PC-9 (cell line): ENCODE measurements at regions not wholly inside any gene's neighbourhood (a gene's known extent, or its start where the extent isn't known, plus 50 kb on each side); places are given as distances from the start of the nearest gene placed in this dataset.
"Not testable (repeated sequence)": the region's sequence is repeated elsewhere in the genome, so short reads cannot be mapped to it uniquely, and the experiment has no call there.

ENCODE experiments used
- BruUV-seq: library from RNA; stranded (reverse); fragments of 400-500 nt; replicated peaks from 2 replicates; lab custom pipeline; 2021; lab: Mats Ljungman, UMichigan
- CTCF ChIA-PET: fragments of 300-600 bp; sonication (Branson Sonifier 250); formaldehyde crosslinking; loops from one replicate; lab custom pipeline; 2022; ENCODE audit warnings: antibody characterized with exemption; lab: Charles Lee
- POLR2A ChIA-PET: fragments of 300-600 bp; sonication (Branson Sonifier 250); formaldehyde crosslinking; loops from one replicate; lab custom pipeline; 2022; ENCODE audit warnings: antibody characterized with exemption; ENCODE audit not compliant: unreplicated experiment; lab: Charles Lee
- DNase-seq, 2 experiments: peaks; one replicate each; pipeline versions ENCODE4 v3.0.0 to v3.0.0-alpha.2; 2015 to 2022; ENCODE audit warnings: mixed read lengths in 1 of 2
- H2AFZ ChIP-seq: fragments of 200-600 bp; sonication (generic); 2 replicates; pipeline ENCODE4 v1.8.1; 2017; ENCODE audit warnings: antibody characterized with exemption
- H3F3A ChIP-seq: fragments of 200-600 bp; sonication (generic); 2 replicates; pipeline ENCODE4 v1.8.1; 2017; ENCODE audit warnings: antibody characterized with exemption, mild to moderate bottlenecking, low read depth; ENCODE audit not compliant: insufficient read depth
- H3K27ac ChIP-seq: fragments of 200-600 bp; sonication (generic); 2 replicates; pipeline ENCODE4 v1.6.1; 2016; ENCODE audit warnings: mixed run types
- H3K27me3 ChIP-seq: fragments of 200-600 bp; sonication (generic); 2 replicates; pipeline ENCODE4 v1.6.1; 2016; ENCODE audit warnings: low read depth, mixed run types; ENCODE audit not compliant: insufficient read depth
- H3K36me3 ChIP-seq: fragments of 200-600 bp; sonication (generic); 2 replicates; pipeline ENCODE4 v1.6.1; 2016; ENCODE audit warnings: low read depth, mixed run types
- H3K4me1 ChIP-seq: fragments of 200-600 bp; sonication (generic); replicated peaks from 2 replicates; pipeline ENCODE4 v1.6.1; 2016; ENCODE audit warnings: mixed run types; ENCODE audit not compliant: insufficient read depth
- H3K4me2 ChIP-seq: fragments of 200-600 bp; sonication (generic); 2 replicates; pipeline ENCODE4 v1.6.1; 2017; ENCODE audit warnings: mixed run types
- H3K4me3 ChIP-seq: fragments of 200-600 bp; sonication (generic); 2 replicates; pipeline ENCODE4 v1.6.1; 2016; ENCODE audit warnings: mixed run types
- H3K79me2 ChIP-seq: fragments of 200-600 bp; sonication (generic); 2 replicates; pipeline ENCODE4 v1.6.1; 2017; ENCODE audit warnings: low read depth, mixed run types
- H3K9me2 ChIP-seq: fragments of 200-600 bp; sonication (generic); 2 replicates; pipeline ENCODE4 v1.8.1; 2017; ENCODE audit warnings: mild to moderate bottlenecking; ENCODE audit not compliant: insufficient read depth
- H3K9me3 ChIP-seq: fragments of 200-600 bp; sonication (generic); 2 replicates; pipeline ENCODE4 v1.8.1; 2016; ENCODE audit warnings: low read depth; ENCODE audit not compliant: insufficient read depth
- H4K20me1 ChIP-seq: fragments of 200-600 bp; sonication (generic); 2 replicates; pipeline ENCODE4 v1.8.1; 2017; ENCODE audit not compliant: insufficient read depth
- CTCF ChIP-seq: fragments of 200-600 bp; sonication (generic); conservative IDR thresholded peaks from 2 replicates; pipeline ENCODE4 v1.6.1; 2017; ENCODE audit warnings: mixed run types, antibody characterized with exemption, mild to moderate bottlenecking, moderate library complexity
- EZH2 ChIP-seq: fragments of 200-600 bp; sonication (generic); IDR thresholded peaks from 2 replicates; pipeline ENCODE4 v1.8.0; 2017; ENCODE audit warnings: antibody characterized with exemption, low read depth
- intact Hi-C: fragments of 100-400 bp; cut with micrococcal nuclease; formaldehyde crosslinking; loops from one replicate; pipeline ENCODE4 v1.10.0; 2022; ENCODE audit not compliant: unreplicated experiment

- no peak overlapping the region for H3K27ac ChIP-seq
- no peaks in the 10 kb centered on the region for H3K79me2 ChIP-seq
- no TSS peak for BruUV-seq
- H3K27me3 ChIP-seq, result no peaks in the 10 kb centered on the region
- no peaks in the 10 kb centered on the region for H4K20me1 ChIP-seq
- no peaks in the 10 kb centered on the region for H3K36me3 ChIP-seq
- H3F3A ChIP-seq, result no peaks in the 10 kb centered on the region
- no peak overlapping the region for H3K4me3 ChIP-seq
- no peak for TF ChIP-seq CTCF
- no peak for TF ChIP-seq EZH2
- CTCF ChIA-PET, result no interaction called here
- H3K9me2 ChIP-seq, result peaks cover 5% of the 10 kb centered on the region
- no peak for DNase-seq
- no peak overlapping the region for H2AFZ ChIP-seq
- no peaks in the 10 kb centered on the region for H3K9me3 ChIP-seq
- POLR2A ChIA-PET, result no interaction called here
- H3K4me1 ChIP-seq, result no peaks in the 10 kb centered on the region
- H3K4me2 ChIP-seq, result no peak overlapping the region
- intact Hi-C loops, result no loop called here
Observed at GRCh38 chr2:142422769-142423168, 292.0 kb upstream of the LRP1B start.

- Histone ChIP-seq H3K4me1 (no peaks in the 10 kb centered on the region), H3K9me3 (no peaks in the 10 kb centered on the region), H3K27ac (no peak overlapping the region), H2AFZ (no peak overlapping the region), H4K20me1 (no peaks in the 10 kb centered on the region), H3K4me2 (no peak overlapping the region), H3K27me3 (no peaks in the 10 kb centered on the region), H3K36me3 (no peaks in the 10 kb centered on the region), H3F3A (no peaks in the 10 kb centered on the region), H3K4me3 (no peak overlapping the region), H3K9me2 (peaks cover 5% of the 10 kb centered on the region), H3K79me2 (no peaks in the 10 kb centered on the region)
- CTCF ChIA-PET, result no interaction called here
- TF ChIP-seq CTCF, result no peak
- no peak for TF ChIP-seq EZH2
- POLR2A ChIA-PET, result no interaction called here
- intact Hi-C loops, result no loop called here
- no peak for DNase-seq
- BruUV-seq, result no TSS peak
Observed at GRCh38 chr2:142422041-142422440, 291.2 kb upstream of the LRP1B start.

GRCh38 chr2:142418699-142419098 lies 287.9 kb upstream of the LRP1B start:
- peak overlapping the region; percentile 12; the same call in 1 of the 2 replicates for H2AFZ ChIP-seq
- H3K9me2 ChIP-seq, CTCF ChIA-PET, H3K4me3 ChIP-seq, H4K20me1 ChIP-seq, H3F3A ChIP-seq, H3K27me3 ChIP-seq, POLR2A ChIA-PET, H3K27ac ChIP-seq, BruUV-seq, H3K9me3 ChIP-seq, DNase-seq, H3K4me1 ChIP-seq, H3K4me2 ChIP-seq, H3K36me3 ChIP-seq, H3K79me2 ChIP-seq: not testable (repeated sequence)
- intact Hi-C loops, result loop anchor here (10.0 kb wide), 1 partner anchor 176 kb away; no protein-coding TSS in a partner anchor

- no peaks in the 10 kb centered on the region for H3K4me1 ChIP-seq
- H2AFZ ChIP-seq, result no peak overlapping the region
- no peaks in the 10 kb centered on the region for H3K36me3 ChIP-seq
- H3K27ac ChIP-seq, result no peak overlapping the region
- DNase-seq, result no peak
- H4K20me1 ChIP-seq, result no peaks in the 10 kb centered on the region
- intact Hi-C loops, result loop anchor here (10.0 kb wide), 1 partner anchor 178 kb away; no protein-coding TSS in a partner anchor
- H3K9me3 ChIP-seq, result no peaks in the 10 kb centered on the region
- H3F3A ChIP-seq, result no peaks in the 10 kb centered on the region
- H3K27me3 ChIP-seq, result no peaks in the 10 kb centered on the region
- H3K9me2 ChIP-seq, result no peaks in the 10 kb centered on the region
- no TSS peak for BruUV-seq
- no peaks in the 10 kb centered on the region for H3K79me2 ChIP-seq
- no peak overlapping the region for H3K4me3 ChIP-seq
- ChIA-PET POLR2A (no interaction called here), CTCF (no interaction called here)
- H3K4me2 ChIP-seq, result no peak overlapping the region
- TF ChIP-seq CTCF (no peak), EZH2 (no peak)
Observed at GRCh38 chr2:142416996-142417395, 286.2 kb upstream of the LRP1B start.
